Activated naive CD4-positive, alpha-beta T cell treated with anti-CD3 and anti-CD28 coated beads, Interleukin-2, amount 50 U/mL, for 24 hours (primary cell): ENCODE measurements at regions not wholly inside any gene's neighbourhood (a gene's known extent, or its start where the extent isn't known, plus 50 kb on each side); places are given as distances from the start of the nearest gene placed in this dataset.
"Not testable (repeated sequence)": the region's sequence is repeated elsewhere in the genome, so short reads cannot be mapped to it uniquely, and the experiment has no call there.

Source experiments
- H3K27ac Mint-ChIP-seq: one replicate; pipeline ENCODE4 v1.8.0; 2021; ENCODE audit warnings: mild to moderate bottlenecking, mixed read lengths
- H3K27me3 Mint-ChIP-seq: one replicate; pipeline ENCODE4 v1.8.0; 2021; ENCODE audit warnings: mixed read lengths
- H3K36me3 Mint-ChIP-seq: one replicate; pipeline ENCODE4 v1.8.0; 2021; ENCODE audit warnings: mixed read lengths
- H3K4me1 Mint-ChIP-seq: one replicate; pipeline ENCODE4 v1.8.0; 2021; ENCODE audit warnings: mixed read lengths
- H3K4me3 Mint-ChIP-seq: one replicate; pipeline ENCODE4 v1.8.0; 2021; ENCODE audit warnings: mild to moderate bottlenecking, mixed read lengths
- H3K9me3 Mint-ChIP-seq: one replicate; pipeline ENCODE4 v1.8.0; 2021; ENCODE audit warnings: mixed read lengths

DNA sequence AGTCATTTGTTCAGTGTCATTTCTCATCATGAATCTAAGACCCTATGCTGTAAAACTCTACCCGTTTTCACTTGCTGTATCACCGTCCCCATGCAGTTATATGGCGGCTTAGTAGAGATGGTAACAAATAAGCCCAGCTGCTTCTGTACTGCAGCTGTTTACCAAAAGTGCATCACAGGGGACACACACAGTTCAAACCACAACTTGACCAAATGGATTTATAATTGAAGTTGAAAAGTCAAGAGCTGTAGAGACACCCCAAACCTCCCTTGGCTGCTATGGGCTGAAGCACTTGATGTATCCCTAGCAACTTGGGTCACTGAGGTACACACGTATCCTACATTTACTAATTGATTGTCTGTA, 219.0 kb upstream of the FGF13 start:
- no peak overlapping the region for H3K27ac Mint-ChIP-seq
- no peak overlapping the region for H3K4me3 Mint-ChIP-seq
- H3K9me3 Mint-ChIP-seq = no peaks in the 10 kb centered on the region
- no peaks in the 10 kb centered on the region for H3K4me1 Mint-ChIP-seq
- H3K27me3 Mint-ChIP-seq = no peaks in the 10 kb centered on the region
- H3K36me3 Mint-ChIP-seq = no peaks in the 10 kb centered on the region

DNA sequence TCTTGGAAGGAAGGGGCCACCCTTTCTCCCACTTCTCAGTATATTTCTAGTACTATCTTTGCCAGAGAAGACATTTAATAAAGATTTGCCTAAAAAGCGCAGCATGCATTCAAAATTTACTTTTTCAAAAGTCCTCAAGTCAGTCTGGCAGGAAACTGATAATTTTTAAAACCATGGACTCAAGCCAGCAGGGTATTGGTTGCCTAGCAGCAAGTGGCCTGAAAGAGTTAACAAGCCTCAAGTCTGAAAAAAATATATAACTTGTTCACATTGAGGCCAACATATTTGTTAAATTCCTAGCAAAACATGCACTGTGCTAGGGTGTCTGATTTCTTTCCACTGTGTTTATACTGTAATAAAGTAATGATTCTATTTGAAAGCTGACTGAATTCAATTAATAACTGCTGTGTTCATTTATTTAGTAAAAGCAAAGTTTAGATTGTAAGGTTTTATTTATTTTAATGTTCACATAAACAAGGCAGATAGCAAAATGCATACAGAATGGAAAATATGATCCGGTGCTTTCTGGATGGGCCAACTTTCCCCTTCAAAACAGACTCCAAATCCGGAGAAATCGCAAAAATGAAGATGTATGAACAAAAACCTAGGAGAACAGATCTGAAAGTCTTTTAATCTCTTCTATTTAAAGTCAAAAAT, 218.5 kb upstream of the FGF13 start:
- H3K9me3 Mint-ChIP-seq = no peaks in the 10 kb centered on the region
- H3K27me3 Mint-ChIP-seq = no peaks in the 10 kb centered on the region
- no peaks in the 10 kb centered on the region for H3K36me3 Mint-ChIP-seq
- no peak overlapping the region for H3K27ac Mint-ChIP-seq
- H3K4me3 Mint-ChIP-seq = no peak overlapping the region
- H3K4me1 Mint-ChIP-seq = no peaks in the 10 kb centered on the region

DNA sequence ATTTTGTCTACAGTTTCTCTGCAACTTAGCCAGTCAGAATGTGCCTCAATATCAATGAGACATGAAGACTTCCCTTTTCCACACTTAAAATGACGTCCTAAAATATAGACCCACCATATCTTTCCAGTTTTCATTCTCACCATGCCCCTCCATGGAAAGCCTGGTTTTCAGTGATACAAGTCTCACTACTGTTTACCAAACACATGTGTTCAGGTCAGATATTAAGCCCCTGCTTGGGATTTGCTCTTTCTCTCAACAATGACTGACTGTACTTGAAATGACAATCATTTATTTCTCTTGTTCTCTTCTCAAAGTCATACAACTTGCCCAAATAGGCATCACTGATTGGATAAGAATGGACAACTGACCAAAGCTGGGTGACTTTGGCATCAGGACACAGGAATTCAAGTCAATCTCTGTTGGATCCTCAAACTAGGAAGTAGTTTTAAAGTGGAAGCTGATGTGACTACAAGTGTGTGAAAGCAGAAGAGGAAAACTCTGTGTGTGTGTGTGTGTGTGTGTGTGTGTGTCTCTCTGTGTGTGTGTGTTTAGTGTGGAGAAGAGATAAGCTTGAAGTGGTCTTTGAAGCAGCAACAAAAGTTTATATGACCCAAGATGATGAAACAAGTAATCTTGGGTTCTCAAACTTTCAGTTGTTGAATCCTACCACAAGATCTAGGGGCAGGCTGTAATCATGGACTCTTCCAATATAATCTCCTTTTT, 217.4 kb upstream of the FGF13 start:
- Mint-ChIP-seq H3K27ac (no peak overlapping the region), H3K27me3 (no peaks in the 10 kb centered on the region), H3K4me3 (no peak overlapping the region), H3K9me3 (no peaks in the 10 kb centered on the region), H3K36me3 (no peaks in the 10 kb centered on the region), H3K4me1 (no peaks in the 10 kb centered on the region)

DNA sequence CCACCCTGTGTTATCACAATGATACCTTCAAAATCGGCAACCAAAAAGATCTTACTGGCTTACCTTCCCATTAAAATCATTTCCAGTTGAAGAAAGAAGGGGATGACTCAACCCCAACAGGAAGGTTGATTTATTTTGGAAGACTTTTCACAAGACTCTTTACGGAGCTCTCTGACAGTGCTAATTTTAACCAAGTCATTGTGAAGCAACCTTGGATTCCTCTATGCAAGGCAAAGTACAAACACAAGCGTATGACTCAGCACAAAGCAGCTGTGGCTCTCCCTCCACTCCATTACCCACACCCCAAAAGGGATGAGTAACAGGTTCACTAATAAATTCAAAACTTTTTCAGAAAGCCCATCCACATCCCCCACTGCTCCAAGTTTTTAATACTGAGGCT, 213.8 kb upstream of the FGF13 start:
- Mint-ChIP-seq H3K4me3 (no peak overlapping the region), H3K27me3 (peaks cover 1% of the 10 kb centered on the region), H3K9me3 (no peaks in the 10 kb centered on the region), H3K4me1 (no peaks in the 10 kb centered on the region), H3K27ac (no peak overlapping the region), H3K36me3 (no peaks in the 10 kb centered on the region)

DNA sequence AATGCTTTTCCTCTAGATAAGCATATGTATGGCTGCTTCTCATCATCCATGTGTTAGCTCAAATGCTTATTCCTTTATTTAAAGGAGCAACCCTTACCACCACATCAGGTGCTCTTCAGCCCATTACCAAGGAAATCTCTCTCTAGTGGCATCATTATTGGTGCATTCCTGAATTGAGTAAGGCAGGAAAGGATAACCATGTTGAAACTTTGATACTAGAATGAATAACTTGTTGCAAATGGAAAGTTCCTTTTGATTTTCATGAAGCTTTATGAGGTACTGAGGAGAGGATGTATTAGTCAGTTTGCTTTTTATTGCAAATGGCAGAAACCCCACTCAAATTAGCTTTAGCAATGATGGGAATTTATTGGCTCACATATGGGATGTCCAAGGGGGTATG, 212.3 kb upstream of the FGF13 start:
- H3K27me3 Mint-ChIP-seq = peaks cover 1% of the 10 kb centered on the region
- no peaks in the 10 kb centered on the region for H3K4me1 Mint-ChIP-seq
- no peaks in the 10 kb centered on the region for H3K9me3 Mint-ChIP-seq
- no peaks in the 10 kb centered on the region for H3K36me3 Mint-ChIP-seq
- no peak overlapping the region for H3K27ac Mint-ChIP-seq
- H3K4me3 Mint-ChIP-seq = no peak overlapping the region

DNA sequence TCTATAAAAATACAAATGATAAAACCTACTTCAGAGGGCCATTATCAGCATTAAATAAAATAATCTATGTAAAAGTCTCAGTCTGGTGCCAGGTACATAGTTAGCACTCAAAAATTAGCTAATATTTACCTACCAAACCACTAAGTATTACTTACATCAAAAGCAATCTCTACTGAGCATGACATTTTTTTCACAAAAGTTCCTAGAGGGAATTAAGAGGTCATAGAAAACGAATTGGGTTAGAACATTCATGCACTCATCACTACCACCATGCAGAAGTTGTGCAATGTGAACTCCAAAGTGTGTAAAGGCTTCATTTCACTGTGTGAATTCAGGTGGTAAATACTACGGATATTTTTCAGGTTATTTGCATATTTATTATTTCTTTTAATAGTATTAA, 209.5 kb upstream of the FGF13 start:
- Mint-ChIP-seq H3K36me3 (no peaks in the 10 kb centered on the region), H3K9me3 (no peaks in the 10 kb centered on the region), H3K4me1 (no peaks in the 10 kb centered on the region), H3K27me3 (peaks cover 1% of the 10 kb centered on the region), H3K4me3 (no peak overlapping the region), H3K27ac (no peak overlapping the region)

DNA sequence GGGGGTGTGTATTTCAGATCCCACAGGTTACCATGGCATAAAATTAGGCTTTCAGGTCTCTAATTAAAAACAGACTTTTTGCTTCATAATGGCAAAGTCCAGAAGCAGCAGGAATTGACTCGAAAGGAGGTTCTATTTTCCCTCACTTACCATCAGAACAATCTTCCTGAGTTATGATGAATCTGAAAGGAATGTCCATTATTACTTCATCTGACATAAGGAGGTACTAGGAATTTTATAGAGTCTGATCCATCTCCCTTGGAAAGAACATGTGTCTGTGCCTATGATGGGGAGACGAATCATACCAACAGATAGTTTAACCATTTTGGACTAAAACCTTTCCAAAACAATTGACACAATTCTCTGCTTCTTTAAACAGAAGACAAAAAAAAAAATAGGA, 206.3 kb upstream of the FGF13 start:
- H3K27me3 Mint-ChIP-seq = no peaks in the 10 kb centered on the region
- no peaks in the 10 kb centered on the region for H3K9me3 Mint-ChIP-seq
- H3K4me3 Mint-ChIP-seq = no peak overlapping the region
- H3K36me3 Mint-ChIP-seq = no peaks in the 10 kb centered on the region
- no peaks in the 10 kb centered on the region for H3K4me1 Mint-ChIP-seq
- H3K27ac Mint-ChIP-seq = no peak overlapping the region

DNA sequence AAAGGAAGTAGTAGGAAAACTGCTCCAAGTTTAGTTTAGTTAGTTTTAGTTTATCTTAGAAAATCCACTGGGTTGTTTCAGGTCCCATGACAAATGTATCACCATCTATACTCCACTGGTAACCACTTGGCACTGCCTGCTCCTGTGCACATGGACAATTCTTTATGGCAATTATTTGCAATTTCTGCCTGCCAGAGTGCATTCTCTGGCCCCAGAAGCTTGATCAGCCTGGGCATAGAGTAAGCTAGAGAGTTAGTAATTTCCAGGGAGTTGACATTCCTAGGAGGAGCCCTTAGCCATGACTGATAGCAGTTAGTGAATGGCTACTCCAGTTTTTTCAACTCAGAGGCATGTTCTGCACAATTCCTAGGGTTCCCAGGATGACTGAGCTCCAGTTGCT, 203.2 kb upstream of the FGF13 start:
- no peak overlapping the region for H3K4me3 Mint-ChIP-seq
- no peaks in the 10 kb centered on the region for H3K9me3 Mint-ChIP-seq
- no peaks in the 10 kb centered on the region for H3K4me1 Mint-ChIP-seq
- no peaks in the 10 kb centered on the region for H3K27me3 Mint-ChIP-seq
- H3K27ac Mint-ChIP-seq = no peak overlapping the region
- H3K36me3 Mint-ChIP-seq = no peaks in the 10 kb centered on the region

DNA sequence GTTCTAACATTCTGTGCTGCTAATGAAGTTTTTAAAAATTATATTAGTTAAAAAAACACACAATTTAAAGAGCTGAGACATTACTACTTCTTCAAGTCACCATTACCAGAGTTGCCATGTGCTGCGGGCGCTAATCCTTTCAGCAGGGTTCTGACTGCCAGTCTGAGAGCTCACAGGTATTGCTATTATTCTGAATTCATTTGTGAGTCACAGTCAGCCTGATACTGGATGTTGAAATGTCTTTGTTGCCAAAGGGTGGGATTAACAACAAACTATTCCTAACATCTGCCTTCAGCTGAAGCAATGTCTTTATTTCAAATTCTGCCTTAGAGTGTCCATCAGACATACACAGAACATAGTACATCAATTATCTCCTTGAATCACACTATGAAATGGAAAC, 197.1 kb upstream of the FGF13 start:
- no peaks in the 10 kb centered on the region for H3K9me3 Mint-ChIP-seq
- H3K27ac Mint-ChIP-seq = no peak overlapping the region
- no peaks in the 10 kb centered on the region for H3K36me3 Mint-ChIP-seq
- no peaks in the 10 kb centered on the region for H3K4me1 Mint-ChIP-seq
- no peaks in the 10 kb centered on the region for H3K27me3 Mint-ChIP-seq
- H3K4me3 Mint-ChIP-seq = no peak overlapping the region

DNA sequence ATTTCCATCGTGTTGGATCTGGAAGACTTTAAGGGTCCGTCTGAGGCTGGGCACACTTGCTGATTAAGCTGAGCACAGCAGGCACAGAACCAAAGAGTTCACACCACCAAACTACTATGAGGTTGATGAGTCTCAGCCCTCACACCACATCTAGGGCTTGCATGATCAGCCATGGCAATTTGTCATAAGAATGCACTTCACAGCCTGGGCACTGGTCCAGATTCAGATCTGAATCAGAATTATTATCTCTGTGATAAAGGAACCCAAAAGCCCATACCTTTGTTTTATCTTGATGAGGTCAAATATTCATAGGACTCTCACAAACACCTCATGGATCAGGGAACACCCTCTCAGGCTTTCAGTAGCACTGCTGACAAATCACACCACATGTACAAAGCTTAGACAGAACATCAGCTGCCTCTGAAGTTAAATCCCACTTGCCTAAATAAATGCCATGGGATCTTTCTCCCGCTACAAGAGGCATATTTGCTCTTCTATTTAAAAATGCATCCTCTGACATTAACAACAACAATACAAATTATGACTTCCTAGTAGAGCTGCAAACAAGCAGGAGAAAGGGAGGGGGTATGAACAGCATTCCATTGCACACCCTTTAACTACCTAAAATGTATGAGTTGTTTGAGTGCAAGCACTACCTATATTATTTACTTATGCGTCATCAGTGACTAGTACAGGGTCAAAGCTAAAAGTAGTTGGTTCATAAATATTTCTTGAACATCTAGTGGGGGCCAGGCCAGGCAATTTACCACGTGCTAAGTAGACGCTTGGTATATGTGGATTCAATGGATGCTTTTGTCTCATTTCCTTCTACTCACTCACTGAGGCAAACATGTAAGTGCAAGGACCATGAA, 186.3 kb upstream of the FGF13 start:
- Mint-ChIP-seq H3K4me3 (no peak overlapping the region), H3K4me1 (no peaks in the 10 kb centered on the region), H3K27ac (no peak overlapping the region), H3K9me3 (no peaks in the 10 kb centered on the region), H3K36me3 (no peaks in the 10 kb centered on the region), H3K27me3 (no peaks in the 10 kb centered on the region)

DNA sequence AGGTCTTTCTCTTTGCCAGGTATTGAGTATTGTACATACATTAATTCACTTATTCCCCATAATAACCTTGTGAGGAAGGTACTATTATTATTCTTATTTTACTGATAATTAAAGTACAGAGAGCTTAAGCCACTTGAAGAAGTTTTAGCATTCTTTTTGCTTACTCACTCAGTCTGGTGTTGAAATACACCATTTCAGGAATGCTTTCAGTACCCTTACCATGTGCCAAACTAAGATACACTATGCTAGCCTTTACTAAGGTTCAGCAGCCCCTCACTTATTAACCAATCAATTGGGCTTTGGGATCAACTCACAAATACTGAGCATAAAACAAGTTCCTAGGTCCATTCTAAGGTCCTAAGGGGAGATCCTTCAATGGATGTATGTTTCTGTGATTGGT, 179.0 kb upstream of the FGF13 start:
- Mint-ChIP-seq H3K36me3 (no peaks in the 10 kb centered on the region), H3K27me3 (no peaks in the 10 kb centered on the region), H3K4me1 (no peaks in the 10 kb centered on the region), H3K27ac (no peak overlapping the region), H3K9me3 (no peaks in the 10 kb centered on the region), H3K4me3 (no peak overlapping the region)

DNA sequence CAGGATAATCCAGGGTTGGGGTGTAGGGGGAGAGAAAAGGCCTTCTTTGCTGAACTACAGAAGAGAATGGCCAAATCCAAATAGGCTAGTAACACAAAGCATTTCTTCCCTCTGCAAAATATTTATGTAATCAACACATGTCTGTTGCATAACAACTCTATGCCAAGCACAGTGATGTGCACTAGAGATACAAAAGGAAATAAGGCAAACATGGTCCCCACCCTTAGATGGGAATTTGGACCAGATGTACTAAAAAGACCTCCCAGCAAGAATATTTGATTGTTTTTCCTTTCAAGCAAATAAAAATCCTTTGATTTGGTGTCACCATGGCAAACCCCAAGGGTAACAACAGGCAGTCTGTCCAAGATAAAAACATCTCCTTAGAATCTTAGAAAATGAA, 177.6 kb upstream of the FGF13 start:
- H3K27ac Mint-ChIP-seq = no peak overlapping the region
- no peak overlapping the region for H3K4me3 Mint-ChIP-seq
- no peaks in the 10 kb centered on the region for H3K27me3 Mint-ChIP-seq
- H3K9me3 Mint-ChIP-seq = no peaks in the 10 kb centered on the region
- H3K36me3 Mint-ChIP-seq = no peaks in the 10 kb centered on the region
- no peaks in the 10 kb centered on the region for H3K4me1 Mint-ChIP-seq

DNA sequence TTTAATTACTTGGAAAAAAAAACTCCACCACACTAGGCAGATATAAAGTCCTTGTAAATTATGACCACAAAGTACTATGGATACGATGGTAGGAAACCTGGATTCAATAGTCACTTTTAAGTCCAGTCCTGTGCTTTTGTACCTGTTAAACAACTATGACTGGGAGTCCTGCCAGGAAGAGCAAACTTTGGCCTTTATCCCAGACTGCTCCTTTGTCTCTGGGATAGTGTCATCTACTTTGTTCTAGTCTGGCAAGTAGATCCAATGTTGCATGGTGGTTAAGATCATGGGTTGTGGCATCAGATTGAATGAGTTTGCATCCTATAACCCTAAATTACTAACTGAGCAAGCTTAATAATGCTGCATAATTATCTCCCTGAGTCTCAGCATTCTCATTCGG, 175.3 kb upstream of the FGF13 start:
- Mint-ChIP-seq H3K27me3 (no peaks in the 10 kb centered on the region), H3K36me3 (no peaks in the 10 kb centered on the region), H3K4me3 (no peak overlapping the region), H3K9me3 (no peaks in the 10 kb centered on the region), H3K4me1 (no peaks in the 10 kb centered on the region), H3K27ac (no peak overlapping the region)

DNA sequence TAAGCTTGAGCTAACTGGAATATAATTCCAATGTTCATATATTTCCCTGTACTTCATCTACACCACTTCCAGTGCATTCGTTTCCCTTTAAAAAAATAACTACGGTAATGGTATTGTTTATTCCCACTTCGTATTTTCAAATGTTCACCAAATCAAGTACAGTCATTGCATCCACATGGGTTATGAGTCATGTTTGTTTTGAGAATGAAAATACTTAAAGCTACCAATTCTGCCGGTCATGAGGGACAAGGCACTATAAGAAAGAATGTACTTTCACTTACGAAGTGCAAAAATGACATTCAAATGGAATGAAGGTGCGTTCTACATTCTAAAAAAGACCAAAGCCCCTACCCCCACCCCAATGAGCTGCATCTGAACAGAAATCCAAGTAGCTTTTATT, 174.4 kb upstream of the FGF13 start:
- no peaks in the 10 kb centered on the region for H3K27me3 Mint-ChIP-seq
- H3K4me1 Mint-ChIP-seq = no peaks in the 10 kb centered on the region
- H3K27ac Mint-ChIP-seq = no peak overlapping the region
- no peaks in the 10 kb centered on the region for H3K9me3 Mint-ChIP-seq
- H3K4me3 Mint-ChIP-seq = no peak overlapping the region
- H3K36me3 Mint-ChIP-seq = no peaks in the 10 kb centered on the region

DNA sequence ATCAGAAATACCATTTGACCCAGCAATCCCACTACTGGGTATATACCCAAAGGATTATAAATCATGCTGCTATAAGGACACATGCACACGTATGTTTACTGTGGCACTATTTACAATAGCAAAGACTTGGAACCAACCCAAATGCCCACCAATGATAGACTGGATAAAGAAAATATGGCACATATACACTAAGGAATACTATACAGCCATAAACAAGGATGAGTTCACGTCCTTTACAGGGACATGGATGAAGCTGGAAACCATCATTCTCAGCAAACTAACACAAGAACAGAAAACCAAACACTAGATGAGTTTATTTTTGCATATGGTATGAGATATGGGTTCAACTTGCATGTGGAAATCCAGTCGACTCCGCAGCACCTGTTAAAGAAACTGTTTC, 168.8 kb upstream of the FGF13 start:
- H3K27ac Mint-ChIP-seq, H3K9me3 Mint-ChIP-seq, H3K27me3 Mint-ChIP-seq, H3K36me3 Mint-ChIP-seq, H3K4me3 Mint-ChIP-seq, H3K4me1 Mint-ChIP-seq: not testable (repeated sequence)

DNA sequence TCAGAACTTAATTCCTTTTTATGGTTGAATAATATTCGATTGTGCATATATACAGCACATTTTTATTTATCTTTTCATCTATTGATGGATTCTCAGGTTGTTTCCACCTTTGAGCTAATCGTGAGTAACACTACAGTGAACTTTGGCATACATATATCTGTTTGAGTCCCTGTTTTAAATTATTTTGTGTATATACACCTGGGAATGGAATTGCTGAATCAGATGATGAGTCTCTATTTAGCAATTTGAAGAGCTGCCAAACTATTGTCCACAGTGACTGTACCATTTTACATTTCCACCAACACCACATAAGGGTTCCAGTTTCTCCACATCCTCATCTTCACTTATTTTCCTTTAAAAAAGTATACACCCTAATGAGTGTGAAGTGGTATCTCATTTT, 166.2 kb upstream of the FGF13 start:
- Mint-ChIP-seq H3K9me3 (no peaks in the 10 kb centered on the region), H3K4me1 (no peaks in the 10 kb centered on the region), H3K27ac (no peak overlapping the region), H3K27me3 (no peaks in the 10 kb centered on the region), H3K36me3 (no peaks in the 10 kb centered on the region), H3K4me3 (no peak overlapping the region)
